HG02763 (cell line): ENCODE measurements at regions not wholly inside any gene's neighbourhood (a gene's known extent, or its start where the extent isn't known, plus 50 kb on each side); places are given as distances from the start of the nearest gene placed in this dataset.
"Not testable (repeated sequence)": the region's sequence is repeated elsewhere in the genome, so short reads cannot be mapped to it uniquely, and the experiment has no call there.

ENCODE experiments used
- ATAC-seq: cut with Tn5 transposase; IDR thresholded peaks from one replicate; pipeline ENCODE4 v1.9.1; 2021; ENCODE audit warnings: mild to moderate bottlenecking, moderate library complexity; ENCODE audit not compliant: unreplicated experiment

- not testable (repeated sequence) for ATAC-seq
Observed at GRCh38 chr4:22630161-22630975, 62.4 kb upstream of the GBA3 start.

- peak; percentile 62 for ATAC-seq
Observed at GRCh38 chr4:22631167-22631566, 61.6 kb upstream of the GBA3 start.

GRCh38 chr4:22634541-22635181 is 58.1 kb upstream of the GBA3 start:
- ATAC-seq, result no peak

GRCh38 chr4:22635182-22635549 is 57.6 kb upstream of the GBA3 start:
- ATAC-seq, result not testable (repeated sequence)

- ATAC-seq, result no peak
Observed at GRCh38 chr4:22635692-22636091, 57.0 kb upstream of the GBA3 start.

- no peak for ATAC-seq
Observed at GRCh38 chr4:22637306-22637705, 55.4 kb upstream of the GBA3 start.
